ENCODE measurements at regions not wholly inside any gene's neighbourhood (a gene's known extent, or its start where the extent isn't known, plus 50 kb on each side); places are given as distances from the start of the nearest gene placed in this dataset.

DNA sequence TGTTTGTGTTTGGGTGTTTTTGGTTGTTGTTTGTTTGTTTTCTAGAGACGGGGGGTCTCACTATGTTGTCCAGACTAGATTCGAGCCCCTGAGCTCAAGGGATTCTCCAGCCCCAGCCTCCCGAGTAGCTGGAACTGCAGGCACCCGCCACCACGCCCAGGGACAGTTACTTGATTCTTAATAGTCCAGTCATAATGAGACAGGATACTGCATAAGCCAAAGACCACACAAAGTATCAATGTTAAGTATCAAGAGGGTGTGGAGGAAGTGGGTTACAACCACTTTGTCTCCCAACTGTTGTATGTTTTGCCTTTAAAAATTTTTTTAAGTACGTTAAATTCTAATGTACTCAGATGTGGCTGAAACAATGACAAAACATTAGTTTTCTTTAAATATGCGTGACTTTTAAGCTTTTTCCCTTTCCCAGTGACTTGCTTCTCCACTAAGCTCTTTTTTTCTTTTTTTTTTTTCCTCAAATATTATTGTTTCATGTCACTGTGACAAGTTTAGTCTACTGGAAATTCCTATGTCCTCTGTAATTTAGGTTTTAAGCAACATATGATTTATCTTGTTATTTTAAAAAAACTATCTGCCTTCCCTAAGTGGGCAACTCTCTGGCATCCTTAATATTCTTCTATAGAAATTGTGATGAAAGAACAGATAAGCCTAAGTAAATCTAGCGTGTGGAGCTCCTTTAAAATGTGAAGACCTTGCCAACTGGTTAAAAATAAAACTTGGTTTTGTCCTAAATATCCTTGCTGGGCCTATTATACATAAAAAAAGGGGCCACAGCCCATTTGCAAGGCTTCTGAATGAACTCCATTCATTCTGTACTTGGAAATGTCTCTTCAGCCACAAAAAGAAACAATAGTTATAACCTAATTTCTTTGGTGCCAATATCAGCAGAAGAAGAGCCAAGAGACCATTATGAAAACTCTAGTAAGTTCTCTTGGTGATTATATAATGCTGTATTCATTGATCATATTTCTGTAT lies 56.2 kb upstream of the DPH5 start:
- Histone ChIP-seq H3K4me3 (ENCODE audit: low read depth, low read length) (no peak overlapping the region), H3K4me1 (ENCODE audit: control insufficient read depth, insufficient read depth, low read length) (no peaks in the 10 kb centered on the region), H3K27ac (ENCODE audit: low read depth, low read length) (no peak overlapping the region), H3K36me3 (ENCODE audit: control insufficient read depth, insufficient read depth, low read length) (no peaks in the 10 kb centered on the region), H3K27me3 (ENCODE audit: control insufficient read depth, insufficient read depth, low read length) (no peaks in the 10 kb centered on the region), H3K9ac (ENCODE audit: low read depth, low read length) (no peak overlapping the region), H3K9me3 (ENCODE audit: control insufficient read depth, insufficient read depth, low read length) (no peaks in the 10 kb centered on the region)

DNA sequence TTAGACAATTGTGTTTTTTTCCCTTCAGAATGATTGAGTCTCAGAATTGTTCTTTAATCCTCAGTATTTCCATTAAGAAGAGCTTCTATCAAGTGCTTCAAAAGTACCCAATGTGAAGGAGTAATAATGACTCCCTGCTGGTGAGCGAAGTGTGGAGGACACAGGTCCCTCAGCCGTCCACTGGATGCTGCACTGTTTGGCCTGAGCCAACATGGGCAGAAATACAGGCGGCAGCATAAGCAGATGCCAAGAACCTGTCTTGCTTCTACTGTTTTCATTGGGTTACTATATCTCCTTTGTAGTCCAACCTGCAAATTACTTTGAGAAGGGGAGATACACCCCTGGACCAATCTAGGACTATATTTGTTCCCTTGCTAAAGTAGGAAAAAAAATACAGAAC lies 55.3 kb upstream of the DPH5 start:
- H3K27me3 ChIP-seq (ENCODE audit: control insufficient read depth, insufficient read depth, low read length): no peaks in the 10 kb centered on the region

DNA sequence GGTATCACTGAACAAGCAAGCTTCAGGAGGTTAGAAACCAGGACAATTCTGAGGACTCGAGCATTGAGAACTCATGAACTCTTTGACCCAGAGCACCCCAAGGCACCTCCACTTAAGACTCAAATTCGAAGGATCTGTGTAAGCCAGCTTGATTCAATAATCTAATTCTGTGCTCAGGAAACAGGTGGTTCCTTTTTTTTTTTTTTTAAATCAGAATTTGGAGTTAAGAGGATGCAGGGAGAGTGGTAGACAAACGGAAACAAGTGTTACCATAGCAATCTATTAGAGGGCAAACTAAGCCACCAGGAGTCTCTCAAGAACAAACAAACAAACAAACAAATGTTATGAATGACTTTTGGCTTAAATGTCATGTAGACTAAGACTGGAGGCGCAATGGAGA lies 53.8 kb upstream of the DPH5 start:
- H3K9ac ChIP-seq (ENCODE audit: low read depth, low read length): no peak overlapping the region
- H3K27ac ChIP-seq (ENCODE audit: low read depth, low read length): no peak overlapping the region
- no peaks in the 10 kb centered on the region for H3K9me3 ChIP-seq (ENCODE audit: control insufficient read depth, insufficient read depth, low read length)
- no peaks in the 10 kb centered on the region for H3K27me3 ChIP-seq (ENCODE audit: control insufficient read depth, insufficient read depth, low read length)
- no peak overlapping the region for H3K4me3 ChIP-seq (ENCODE audit: low read depth, low read length)
- H3K4me1 ChIP-seq (ENCODE audit: control insufficient read depth, insufficient read depth, low read length): no peaks in the 10 kb centered on the region
- H3K36me3 ChIP-seq (ENCODE audit: control insufficient read depth, insufficient read depth, low read length): no peaks in the 10 kb centered on the region

More for the DNA sequence above, 55.3 kb upstream of the DPH5 start:
- Histone ChIP-seq H3K4me1 (ENCODE audit: control insufficient read depth, insufficient read depth, low read length) (no peaks in the 10 kb centered on the region), H3K9ac (ENCODE audit: low read depth, low read length) (no peak overlapping the region), H3K9me3 (ENCODE audit: control insufficient read depth, insufficient read depth, low read length) (no peaks in the 10 kb centered on the region), H3K36me3 (ENCODE audit: control insufficient read depth, insufficient read depth, low read length) (no peaks in the 10 kb centered on the region), H3K4me3 (ENCODE audit: low read depth, low read length) (no peak overlapping the region), H3K27ac (ENCODE audit: low read depth, low read length) (no peak overlapping the region)

DNA sequence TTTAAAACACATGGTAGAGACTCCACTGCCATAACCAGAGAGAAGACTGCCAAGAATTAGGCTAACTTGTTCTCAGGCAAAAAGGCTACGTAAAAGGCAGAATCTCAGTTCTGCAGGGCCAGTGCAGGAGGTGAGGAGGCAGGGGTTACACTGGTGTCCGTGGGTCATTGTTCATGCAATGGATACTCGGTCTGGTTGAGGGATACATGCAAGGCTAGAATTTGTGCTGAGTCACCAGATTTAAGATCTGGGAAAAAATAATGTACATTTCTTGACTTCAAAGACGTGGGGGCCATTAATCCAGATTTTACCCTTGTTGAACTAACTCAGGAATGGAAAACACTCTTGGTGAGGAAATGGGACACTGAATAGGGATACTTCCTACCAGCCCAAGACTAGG lies 52.3 kb upstream of the DPH5 start:
- Histone ChIP-seq H3K4me1 (ENCODE audit: control insufficient read depth, insufficient read depth, low read length) (no peaks in the 10 kb centered on the region), H3K27me3 (ENCODE audit: control insufficient read depth, insufficient read depth, low read length) (no peaks in the 10 kb centered on the region), H3K4me3 (ENCODE audit: low read depth, low read length) (no peak overlapping the region), H3K9me3 (ENCODE audit: control insufficient read depth, insufficient read depth, low read length) (no peaks in the 10 kb centered on the region), H3K27ac (ENCODE audit: low read depth, low read length) (no peak overlapping the region), H3K36me3 (ENCODE audit: control insufficient read depth, insufficient read depth, low read length) (no peaks in the 10 kb centered on the region), H3K9ac (ENCODE audit: low read depth, low read length) (no peak overlapping the region)

DNA sequence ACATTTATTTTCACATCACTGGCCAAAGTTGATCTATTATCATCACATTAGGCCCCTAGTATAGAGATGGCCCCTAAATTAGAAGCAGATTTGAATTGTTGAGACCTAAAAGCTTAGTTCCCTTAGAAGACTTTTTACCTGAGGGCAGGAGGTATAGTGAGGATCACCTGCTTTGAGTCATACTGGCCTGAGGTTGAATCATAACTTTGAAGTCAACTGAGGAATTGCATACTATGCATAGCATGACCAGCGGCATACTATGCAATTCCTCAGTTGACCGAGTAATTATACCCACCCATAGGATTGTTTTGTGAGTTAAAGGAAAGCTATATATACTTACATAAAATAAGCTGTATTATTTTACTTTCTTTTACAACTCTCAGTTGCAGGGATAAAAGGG lies 50.3 kb upstream of the DPH5 start:
- no peaks in the 10 kb centered on the region for H3K27me3 ChIP-seq (ENCODE audit: control insufficient read depth, insufficient read depth, low read length)
- no peak overlapping the region for H3K9ac ChIP-seq (ENCODE audit: low read depth, low read length)
- no peaks in the 10 kb centered on the region for H3K36me3 ChIP-seq (ENCODE audit: control insufficient read depth, insufficient read depth, low read length)
- H3K4me3 ChIP-seq (ENCODE audit: low read depth, low read length): no peak overlapping the region
- no peaks in the 10 kb centered on the region for H3K4me1 ChIP-seq (ENCODE audit: control insufficient read depth, insufficient read depth, low read length)
- no peak overlapping the region for H3K27ac ChIP-seq (ENCODE audit: low read depth, low read length)
- no peaks in the 10 kb centered on the region for H3K9me3 ChIP-seq (ENCODE audit: control insufficient read depth, insufficient read depth, low read length)

Data from HUES48 (cell line).